ENCODE measurements at regions not wholly inside any gene's neighbourhood (a gene's known extent, or its start where the extent isn't known, plus 50 kb on each side); places are given as distances from the start of the nearest gene placed in this dataset.
"Not testable (repeated sequence)": the region's sequence is repeated elsewhere in the genome, so short reads cannot be mapped to it uniquely, and the experiment has no call there.

DNA sequence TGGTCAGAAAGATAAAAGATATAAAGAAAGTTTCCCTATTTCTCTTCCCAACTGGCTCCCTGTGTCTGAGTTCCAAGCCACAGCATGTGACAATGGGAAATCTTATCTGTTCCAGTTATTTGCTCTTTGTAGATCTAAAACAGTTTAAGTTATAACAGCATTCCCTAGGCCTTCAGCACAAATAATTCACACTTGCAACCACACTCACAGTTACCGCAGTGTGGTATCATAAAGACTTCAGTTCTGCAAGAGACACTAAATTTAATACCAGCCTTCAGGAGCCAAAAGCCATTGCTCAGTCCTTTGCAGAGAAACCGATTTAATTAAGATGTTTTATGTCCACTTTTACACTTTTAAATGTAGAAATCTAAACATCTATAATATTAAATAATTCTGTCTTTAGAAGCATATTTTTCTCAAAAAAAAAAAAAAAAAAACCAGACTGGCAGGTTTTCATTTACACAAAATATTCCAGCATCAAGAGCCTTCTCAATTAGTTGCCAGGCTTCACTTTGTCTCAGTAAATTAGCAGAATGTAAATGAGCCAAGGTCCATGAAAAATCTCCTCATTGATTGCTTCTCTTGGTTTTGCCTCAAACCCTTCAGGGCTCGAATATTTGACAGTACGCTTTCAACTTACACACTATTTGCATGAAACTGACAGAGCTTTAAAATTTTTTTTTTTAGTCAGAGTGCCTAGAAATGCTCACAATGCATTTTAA is 300.0 kb upstream of the DDI1 start:
- DNase-seq = no peak

DNA sequence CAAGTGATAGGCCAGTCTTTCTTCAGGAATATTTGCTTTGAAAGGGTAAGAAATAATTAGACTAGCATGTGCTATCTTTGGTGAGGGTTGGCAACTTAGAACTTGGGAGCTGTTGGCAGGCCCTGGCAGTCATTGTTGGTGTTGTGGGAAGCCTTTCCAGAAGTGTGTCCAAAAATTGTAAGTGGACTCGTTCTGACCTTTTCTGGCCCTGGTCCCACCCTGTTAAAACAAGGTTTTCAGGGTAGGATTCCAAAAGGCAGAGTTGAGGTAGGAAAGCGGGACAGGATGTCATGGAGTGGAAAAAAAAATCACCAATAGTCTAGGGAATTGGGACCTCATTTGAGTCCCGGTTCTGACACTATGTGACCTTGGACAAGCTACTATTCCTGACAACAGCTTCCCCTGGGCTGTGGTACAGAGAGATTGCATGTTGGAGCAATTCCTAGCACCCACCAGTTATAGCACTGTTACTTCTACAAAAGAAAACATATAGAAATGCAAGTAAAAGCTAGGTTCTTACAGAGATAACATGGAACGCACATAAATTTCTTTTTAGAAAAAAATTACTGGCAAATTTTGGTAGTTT is 299.3 kb upstream of the DDI1 start:
- no peak for DNase-seq

DNA sequence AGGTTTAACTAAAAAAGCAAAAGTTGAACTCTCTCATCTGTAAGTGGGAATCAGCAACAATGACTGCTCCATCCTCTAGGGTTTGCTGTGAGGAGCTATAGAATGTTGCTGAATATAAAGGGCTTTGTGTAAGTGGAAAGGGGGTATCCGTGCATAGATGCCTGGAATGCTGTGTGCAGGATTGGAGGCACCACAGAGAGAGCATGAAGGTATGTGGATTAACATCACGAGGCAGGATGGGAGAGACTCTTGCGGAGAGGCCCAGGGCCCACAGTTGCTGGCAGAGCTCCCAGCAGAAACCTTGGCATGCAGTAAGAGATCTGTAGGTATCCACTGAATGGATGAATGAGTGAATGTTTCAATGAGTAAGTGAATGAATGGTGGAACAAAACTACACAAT is 298.7 kb upstream of the DDI1 start:
- no peak for DNase-seq

DNA sequence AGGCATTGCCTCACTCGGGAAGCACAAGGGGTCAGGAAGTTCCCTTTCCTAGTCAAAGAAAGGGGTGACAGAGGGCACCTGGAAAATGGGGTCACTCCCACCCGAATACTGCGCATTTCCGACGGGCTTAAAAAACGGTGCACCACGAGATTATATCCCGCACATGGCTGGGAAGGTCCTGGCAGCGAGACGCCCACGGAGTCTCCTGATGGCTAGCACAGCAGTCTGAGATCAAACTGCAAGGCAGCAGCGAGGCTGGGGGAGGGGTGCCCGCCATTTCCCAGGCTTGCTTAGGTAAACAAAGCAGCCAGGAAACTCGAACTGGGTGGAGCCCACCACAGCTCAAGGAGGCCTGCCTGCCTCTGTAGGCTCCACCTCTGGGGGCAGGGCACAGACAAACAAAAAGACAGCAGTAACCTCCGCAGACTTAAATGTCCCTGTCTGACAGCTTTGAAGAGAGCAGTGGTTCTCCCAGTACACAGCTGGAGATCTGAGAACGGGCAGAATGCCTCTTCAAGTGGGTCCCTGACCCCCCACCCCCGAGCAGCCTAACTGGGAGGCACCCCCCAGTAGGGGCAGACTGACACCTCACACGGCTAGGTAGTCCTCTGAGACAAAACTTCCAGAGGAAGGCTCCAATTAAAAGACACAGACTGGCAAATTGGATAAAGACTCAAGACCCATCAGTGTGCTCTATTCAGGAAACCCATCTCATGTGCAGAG is 297.2 kb upstream of the DDI1 start:
- not testable (repeated sequence) for DNase-seq

DNA sequence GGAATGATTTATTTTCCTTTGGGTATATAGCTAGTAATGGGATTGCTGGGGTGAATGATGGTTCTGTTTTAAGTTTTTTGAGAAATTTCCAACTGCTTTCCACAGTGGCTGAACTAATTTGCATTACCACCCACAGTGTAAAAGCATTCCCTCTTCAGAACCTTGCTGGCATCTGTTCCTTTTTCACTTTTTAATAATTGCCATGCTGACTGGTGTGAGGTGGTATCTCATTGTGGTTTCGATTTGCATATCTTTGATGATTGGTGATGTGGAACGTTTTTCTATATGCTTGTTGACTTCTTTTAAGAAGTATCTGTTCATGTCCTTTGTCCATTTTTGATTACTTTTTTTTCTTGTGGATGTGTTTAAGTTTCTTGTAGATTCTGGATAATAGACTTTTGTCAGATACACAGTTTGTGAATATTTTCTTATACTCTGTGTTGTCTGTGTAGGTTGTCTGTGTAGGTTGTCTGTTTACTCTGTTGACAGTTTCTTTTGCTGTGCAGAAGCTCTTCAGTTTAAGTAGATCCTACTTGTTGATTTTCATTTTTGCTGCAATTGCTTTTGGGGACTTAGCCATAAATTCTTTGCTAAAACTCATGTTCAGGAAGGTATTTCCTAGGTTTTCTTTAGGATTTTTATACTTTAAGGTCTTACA is 291.8 kb upstream of the DDI1 start:
- no peak for DNase-seq

DNA sequence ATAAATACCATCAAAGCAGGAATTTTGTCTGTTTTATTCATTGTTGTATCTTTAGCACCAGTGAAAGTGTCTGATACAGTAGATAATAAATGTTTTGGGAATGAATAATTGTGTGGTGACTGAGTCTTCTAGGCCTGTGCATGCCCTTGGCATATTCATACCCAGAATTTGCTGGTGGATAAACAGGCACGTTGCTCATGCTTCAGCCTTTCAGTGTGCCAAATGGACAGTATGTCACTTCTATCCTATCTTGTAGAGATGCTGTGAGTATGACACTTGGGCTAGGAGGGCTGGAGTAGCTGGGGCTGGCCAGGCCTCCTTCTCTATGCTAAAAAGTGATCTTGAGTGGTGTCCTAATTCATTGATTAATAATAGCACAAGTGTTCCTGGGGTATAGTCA is 287.3 kb upstream of the DDI1 start:
- DNase-seq = no peak

DNA sequence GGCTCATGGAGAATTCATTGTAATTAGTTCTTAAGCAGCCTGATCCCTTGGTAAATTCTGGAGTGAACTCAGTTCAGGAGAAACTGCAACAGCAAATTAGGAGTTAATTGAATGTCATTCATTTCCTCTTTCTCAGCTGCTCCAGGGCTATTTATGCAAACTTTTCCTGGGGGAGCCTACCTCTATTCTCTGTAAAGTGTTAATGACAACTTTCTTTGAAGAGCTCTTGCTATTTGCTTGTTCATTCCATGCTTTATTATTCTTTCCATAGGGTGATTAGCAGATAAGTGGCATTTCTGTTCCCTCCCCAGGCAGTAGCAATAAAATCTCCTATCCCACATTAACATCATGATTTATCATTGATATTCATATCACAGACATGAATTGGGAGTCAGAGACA is 267.6 kb upstream of the DDI1 start:
- DNase-seq = no peak

DNA sequence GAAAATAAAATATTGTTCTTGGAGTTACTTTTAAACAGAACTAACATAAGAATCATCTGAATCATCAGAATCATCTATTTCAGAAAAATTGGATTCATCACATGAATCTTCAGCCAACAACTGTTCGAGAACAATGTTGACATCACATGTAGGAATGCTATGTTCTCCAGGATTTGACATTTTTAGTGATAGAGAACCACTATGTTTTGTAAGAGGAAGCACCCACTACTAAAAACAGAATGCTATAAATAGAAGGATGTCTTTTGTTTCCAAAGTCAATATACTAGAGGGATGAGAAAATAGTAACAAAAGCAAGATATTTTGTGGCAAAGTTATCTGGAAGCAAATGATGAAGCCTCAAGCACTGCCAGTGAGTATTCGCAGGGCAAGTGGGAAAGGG is 263.4 kb upstream of the DDI1 start:
- DNase-seq = no peak

DNA sequence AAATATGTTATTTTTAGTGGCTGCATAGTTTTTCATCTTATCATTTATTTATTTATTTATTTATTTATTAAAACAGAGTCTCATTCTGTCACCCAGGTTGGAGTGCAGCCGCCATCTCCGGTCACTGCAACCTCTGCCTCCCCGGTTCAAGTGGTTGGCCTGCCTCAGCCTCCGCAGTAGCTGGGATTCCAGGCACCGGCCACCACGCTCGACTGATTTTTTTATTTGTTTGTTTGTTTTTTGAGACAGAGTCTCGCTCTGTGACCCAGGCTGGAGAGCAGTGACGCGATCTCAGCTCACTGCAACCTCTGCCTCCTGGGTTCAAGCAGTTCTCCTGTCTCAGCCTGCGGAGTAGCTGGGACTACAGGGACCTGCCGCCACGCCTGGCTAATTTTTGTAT is 262.9 kb upstream of the DDI1 start:
- no peak for DNase-seq

DNA sequence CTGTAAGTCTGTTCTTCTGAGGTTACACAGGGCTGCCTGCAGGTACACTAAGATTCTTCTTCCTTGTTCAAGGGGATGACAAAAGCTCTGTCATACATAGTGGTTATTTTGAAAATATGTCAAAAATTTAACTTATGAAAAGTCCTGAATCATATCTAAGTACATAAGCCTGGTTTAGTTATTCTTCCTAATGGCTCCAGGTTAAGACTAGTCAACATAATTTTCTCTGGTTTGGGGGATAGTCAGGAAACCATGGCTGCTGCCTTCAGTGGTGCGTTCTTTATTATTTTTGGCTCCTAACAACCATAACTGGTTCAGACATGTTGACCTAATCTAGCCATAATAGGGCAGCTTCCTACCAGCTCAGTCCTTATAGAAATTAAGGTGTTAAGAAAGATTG is 257.4 kb upstream of the DDI1 start:
- DNase-seq = no peak

DNA sequence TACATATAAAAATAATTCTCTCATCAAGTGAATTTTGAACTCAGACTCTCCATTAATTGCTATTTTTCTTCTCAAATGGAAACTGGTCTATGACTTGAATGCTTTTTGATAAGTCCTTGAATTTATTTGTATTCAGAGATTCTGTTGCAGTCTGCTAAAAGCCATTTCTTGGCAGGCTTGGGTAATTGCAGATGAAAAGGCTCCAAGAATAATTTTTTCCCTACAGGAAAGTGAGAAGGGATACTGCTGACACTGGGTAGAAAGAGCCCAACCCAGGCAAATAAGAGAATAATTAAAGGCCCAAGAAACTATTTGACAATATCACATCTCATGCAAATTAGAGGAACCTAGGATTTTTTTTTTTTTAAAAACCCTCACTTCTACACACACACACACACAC is 246.5 kb upstream of the DDI1 start:
- DNase-seq = no peak

DNA sequence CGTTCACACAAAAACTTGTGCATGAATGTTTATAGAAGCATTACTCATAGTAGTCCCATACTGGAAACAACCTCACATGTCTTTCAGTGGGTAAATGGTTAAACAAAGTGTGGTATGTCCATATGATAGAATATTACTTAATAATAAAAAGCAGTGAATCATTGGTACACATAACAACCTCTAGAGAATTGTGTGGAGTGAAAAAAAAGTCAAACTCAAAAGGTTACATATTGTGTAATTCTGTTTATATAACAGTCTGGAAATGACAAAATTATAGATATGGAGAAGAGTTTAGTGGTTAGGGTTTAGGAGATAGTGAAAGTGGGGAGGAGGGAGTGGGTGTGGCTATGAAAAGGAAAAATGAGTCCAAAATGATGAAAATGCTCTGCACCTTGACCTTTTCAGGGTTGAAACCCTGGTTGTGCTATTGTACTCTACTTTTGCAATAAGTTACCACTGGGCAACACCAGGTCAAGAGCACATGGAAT is 243.4 kb upstream of the DDI1 start:
- DNase-seq = no peak

DNA sequence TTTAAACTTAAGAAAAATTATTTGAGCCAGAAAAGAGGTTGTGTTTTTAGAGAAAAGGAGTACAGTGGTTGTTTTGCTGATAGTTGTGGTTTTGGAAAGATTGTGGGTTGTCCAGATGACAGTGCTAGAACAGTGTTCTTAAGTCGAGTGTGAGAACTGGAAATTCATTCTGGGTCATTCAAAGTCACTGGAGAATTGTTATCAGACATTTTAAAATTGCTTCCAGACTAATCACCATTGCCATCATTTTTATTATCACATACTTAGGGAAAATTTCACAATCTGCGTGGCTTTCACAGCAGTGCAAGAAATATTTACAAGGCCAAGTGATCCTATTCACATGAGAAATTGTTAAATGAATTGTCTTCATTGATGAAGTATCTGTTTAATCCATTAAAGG is 242.2 kb upstream of the DDI1 start:
- no peak for DNase-seq

DNA sequence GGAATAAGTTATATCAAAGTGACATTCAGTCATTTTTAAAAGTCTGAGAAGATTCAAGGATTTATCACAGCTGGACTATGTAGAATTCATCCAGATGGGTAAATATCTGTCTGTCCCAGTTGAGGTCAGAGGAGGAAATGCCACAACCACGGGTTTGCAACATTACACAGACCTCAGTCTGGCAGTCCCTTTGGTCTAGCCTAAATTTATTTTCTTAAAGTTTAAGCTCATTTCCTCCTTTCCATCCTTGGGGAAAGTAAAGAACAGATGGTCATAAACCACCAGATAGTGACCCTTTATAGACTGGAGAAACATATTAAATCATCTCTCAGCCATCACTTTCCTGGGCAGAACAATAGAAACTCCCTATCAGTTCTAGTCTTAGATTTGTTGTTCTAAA is 238.4 kb upstream of the DDI1 start:
- no peak for DNase-seq

DNA sequence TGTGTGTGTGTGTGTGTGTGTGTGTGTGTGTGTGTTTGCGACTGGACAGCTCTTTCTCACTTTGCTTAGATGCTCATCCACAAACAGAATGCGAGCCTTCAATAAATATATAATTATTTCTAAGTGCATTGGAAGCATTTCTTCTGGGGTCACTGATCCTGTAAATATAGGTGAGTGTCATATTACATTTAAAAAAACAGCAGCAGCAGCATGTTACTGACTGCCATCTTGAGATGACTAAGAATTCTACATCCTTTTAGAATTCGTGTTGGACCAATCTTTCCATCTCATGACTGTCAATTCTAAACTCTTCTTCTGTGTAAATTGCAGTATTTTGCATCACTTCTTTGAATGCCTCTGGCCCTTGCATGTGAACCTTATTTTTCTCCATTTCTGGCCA is 238.0 kb upstream of the DDI1 start:
- no peak for DNase-seq

DNA sequence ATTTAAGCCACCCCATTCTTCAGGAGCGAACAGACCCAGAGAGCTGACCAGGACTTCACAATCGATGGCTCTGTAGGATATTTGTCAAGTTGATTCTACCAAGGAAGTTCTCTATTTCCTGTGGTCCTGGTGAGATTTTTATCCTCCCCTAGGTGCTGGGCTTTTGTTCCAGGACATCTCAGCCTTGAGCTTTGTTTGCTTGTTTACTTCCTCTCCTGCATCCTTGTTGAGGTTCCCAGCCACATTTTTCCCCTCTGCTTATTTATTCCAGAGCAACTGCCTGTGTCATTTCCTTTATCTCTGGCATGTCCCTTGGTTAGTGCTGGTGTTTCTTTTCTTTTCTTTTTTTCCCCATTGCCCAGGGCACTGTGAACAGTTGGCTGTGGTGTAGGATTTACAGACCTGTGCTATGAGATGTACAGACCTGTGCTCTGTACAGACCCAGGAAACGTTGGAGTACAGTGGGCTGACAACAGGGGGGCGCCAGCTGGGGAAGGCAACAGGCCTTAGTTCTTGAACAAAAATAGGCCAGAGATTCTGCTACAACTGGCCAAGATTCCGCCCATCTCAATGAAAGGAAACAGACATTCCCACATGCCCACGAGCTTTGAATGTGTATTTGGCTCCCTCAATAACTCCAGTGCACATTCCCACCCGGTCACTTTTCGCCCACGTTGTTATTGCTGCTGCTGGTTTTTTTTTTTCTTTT is 235.9 kb upstream of the DDI1 start:
- no peak for DNase-seq

DNA sequence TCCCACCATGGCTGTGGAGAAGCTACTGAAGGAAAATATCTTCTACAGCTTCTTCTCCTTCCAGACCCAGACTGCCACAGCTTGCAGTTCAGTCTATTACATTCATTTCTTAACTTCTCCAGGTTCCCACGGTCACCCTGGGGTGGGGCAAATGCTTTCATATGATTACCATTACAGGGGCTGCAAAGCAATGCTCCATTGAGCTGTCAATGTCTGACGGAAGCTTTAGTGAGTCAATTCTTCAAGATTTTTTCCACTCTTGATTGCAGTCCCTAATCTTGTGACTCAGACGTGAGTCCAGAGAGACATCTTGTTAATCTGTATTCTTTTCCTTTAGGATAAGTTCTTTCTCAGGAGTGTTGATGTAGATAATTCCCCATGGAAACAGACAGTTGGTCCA is 233.4 kb upstream of the DDI1 start:
- no peak for DNase-seq

DNA sequence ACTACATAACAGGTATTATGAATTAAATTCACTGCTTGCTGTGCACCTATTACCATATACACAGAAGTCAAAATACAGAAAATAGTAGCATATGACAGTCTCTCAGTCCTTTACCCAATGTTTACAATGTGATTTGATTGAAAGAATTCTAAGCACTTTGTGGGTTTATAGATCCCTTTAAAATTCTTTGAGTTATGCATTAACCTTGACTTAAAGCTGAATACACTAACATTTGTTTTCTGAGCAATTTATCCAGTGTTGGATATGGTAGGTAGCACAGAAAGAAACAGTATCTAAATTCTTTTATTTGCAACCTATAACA is 230.8 kb upstream of the DDI1 start:
- DNase-seq = no peak

DNA sequence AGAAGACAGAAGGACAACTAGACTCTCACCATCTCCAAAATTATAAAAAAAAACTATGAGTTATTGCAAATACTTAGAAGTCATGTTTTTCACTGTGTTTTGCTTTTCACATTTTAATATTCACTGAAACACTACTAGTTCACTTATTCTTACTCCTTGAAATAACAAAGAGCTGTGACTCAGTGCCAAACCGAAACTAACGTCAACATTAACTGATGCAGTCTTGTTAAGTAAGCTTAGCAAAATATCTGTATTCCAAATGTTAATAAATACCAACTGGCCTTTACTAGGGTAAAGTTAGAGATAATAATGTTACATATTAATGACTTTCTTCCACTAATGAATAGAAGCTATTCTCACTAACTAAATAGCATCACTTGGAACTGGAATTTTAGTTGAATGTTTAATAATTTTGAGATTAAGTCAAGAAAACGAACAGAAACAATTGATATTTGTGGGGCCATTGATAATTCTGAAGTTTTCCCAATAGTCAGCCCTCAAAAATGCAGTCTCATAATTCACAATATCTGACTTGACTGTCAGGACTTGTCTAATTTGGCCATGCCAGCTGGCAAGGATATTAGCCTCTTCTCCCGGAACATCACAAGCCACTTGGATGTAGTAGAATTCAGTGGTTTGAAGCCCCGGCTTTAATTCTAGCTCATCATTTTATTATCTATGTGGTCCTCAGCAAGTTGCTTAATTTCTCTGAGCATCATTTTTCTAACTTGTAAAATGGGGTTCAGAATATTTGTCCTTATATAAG is 230.1 kb upstream of the DDI1 start:
- no peak for DNase-seq

DNA sequence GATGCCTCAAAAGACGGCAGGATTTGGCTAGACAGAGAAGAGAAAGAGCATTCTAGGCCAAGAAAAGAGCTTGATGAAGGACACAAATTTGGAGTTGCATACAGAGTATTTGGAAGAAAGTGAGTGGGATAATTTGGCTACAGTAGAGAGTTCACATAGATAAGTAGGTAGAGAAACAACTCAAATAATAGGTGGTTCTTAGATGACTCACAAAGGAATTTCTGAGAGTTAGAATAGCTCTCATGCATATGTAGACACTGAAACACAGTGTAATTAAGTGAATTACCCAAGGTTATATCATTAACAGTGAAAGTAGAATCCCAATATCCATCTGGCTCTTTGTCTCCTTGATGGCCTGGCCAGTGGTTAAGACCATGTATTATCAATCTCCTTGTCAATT is 228.6 kb upstream of the DDI1 start:
- no peak for DNase-seq

DNA sequence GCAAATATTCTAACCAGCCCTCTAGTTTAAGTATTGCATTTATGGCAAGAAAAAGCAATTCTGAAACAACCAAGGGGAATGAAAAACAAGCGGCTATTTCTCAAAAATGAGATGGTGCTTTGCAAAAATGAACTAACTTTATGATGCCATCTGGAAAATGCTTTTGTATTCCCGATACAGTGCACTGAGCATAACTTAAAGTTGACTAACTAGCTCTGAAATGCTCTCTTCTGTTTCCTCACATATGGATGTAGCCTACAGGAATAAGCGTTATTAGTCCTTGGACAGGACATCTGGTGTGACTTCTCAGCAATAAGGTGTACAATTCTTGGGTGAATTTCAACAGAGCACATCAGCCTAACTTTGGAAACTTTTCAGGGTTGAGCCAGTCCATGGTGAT is 228.2 kb upstream of the DDI1 start:
- DNase-seq = no peak

DNA sequence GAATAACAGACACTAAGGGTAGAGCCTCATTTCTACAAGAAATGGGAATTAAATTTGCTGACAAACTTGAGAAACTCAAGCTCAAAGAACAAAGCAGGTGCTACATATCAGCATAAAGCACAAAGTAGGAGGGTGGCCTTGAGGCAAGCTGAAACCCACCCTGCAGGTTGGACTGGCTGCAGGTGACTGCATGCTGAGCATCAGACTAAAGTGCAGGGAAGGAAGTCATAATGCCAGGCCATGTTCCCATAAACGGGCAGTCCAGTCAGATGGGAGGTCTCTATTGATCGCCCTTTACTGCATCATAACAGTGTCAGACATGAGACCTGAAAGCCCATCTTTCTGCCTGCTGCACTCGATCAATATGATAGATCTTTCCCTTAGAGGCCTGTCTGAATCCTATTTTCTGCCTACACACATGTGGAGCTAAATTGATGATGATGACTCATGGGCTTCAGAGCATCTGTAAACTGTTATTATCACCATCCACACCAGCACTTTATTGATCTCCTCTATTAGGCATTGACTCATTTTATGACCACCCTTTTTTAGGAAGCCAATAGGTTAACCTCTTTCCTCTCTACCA is 224.5 kb upstream of the DDI1 start:
- DNase-seq = no peak
